GM12878 (cell line): ENCODE measurements at regions not wholly inside any gene's neighbourhood (a gene's known extent, or its start where the extent isn't known, plus 50 kb on each side); places are given as distances from the start of the nearest gene placed in this dataset.

Experiments
- ATAC-seq: fragments of 200-7000 bp; cut with Tn5 transposase; 3 replicates; pipeline ENCODE4 v1.9.1; 2020; ENCODE audit warnings: mild to moderate bottlenecking, moderate library complexity
- BruUV-seq: library from RNA; stranded (reverse); fragments of 400-500 nt; replicated peaks from 2 replicates; lab custom pipeline; 2021; lab: Mats Ljungman, UMichigan
- CTCF ChIA-PET: fragments of 300-600 bp; sonication (Branson Sonifier 250); formaldehyde crosslinking; extraction: SDS; loops from one replicate; lab custom pipeline; 2021; ENCODE audit warnings: inconsistent platforms; lab: Yijun Ruan, JAX
- POLR2A ChIA-PET: fragments of 350-600 bp; formaldehyde crosslinking; extraction: SDS; loops from one replicate; lab custom pipeline; 2021; ENCODE audit warnings: inconsistent platforms; lab: Charles Lee
- RAD21 ChIA-PET: fragments of 300-600 bp; sonication (Branson Sonifier 250); formaldehyde crosslinking; loops from one replicate; lab custom pipeline; 2023; ENCODE audit warnings: antibody characterized with exemption; ENCODE audit not compliant: unreplicated experiment; lab: Charles Lee
- SMC1A ChIA-PET: fragments of 300-600 bp; sonication (Branson Sonifier 250); formaldehyde crosslinking; loops from one replicate; lab custom pipeline; 2023; ENCODE audit not compliant: unreplicated experiment, uncharacterized antibody; lab: Charles Lee
- DNase-seq: peaks from one replicate; pipeline ENCODE4 v3.0.0-alpha.2; 2011; ENCODE audit warnings: low read depth, low spot score
- FAIRE-seq: peaks from 3 replicates; lab custom pipeline; 2011; peaks lifted over from hg19 to GRCh38; lab: Jason Lieb, UNC
- H2AFZ ChIP-seq: 2 replicates; pipeline ENCODE4 v1.6.0; 2011; ENCODE audit warnings: low read depth, low read length, control low read depth; ENCODE audit not compliant: control insufficient read depth
- H3K27ac ChIP-seq: 2 replicates; pipeline ENCODE4 v1.5.1; 2011; ENCODE audit warnings: control low read depth; ENCODE audit not compliant: control insufficient read depth, insufficient read depth
- H3K27me3 ChIP-seq, 2 experiments: replicated peaks in 1 of 2; 2 replicates each; pipeline versions ENCODE4 v1.6.0 to v1.6.1; 2011; ENCODE audit warnings: low read length in 1 of 2; ENCODE audit not compliant: control insufficient read depth in 2 of 2, insufficient read depth in 2 of 2
- H3K36me3 ChIP-seq, 2 experiments: 2 replicates each; pipeline ENCODE4 v1.5.1; 2011; ENCODE audit warnings: low read length in 1 of 2; ENCODE audit not compliant: control insufficient read depth in 2 of 2, insufficient read depth in 2 of 2
- H3K4me1 ChIP-seq: 2 replicates; pipeline ENCODE4 v1.6.1; 2011; ENCODE audit warnings: mild to moderate bottlenecking, low read length, moderate library complexity, mixed read lengths; ENCODE audit not compliant: control insufficient read depth, insufficient read depth
- H3K4me2 ChIP-seq: 2 replicates; pipeline ENCODE4 v1.6.0; 2011; ENCODE audit warnings: control low read depth; ENCODE audit not compliant: control insufficient read depth, insufficient read depth
- H3K4me3 ChIP-seq: fragments of 200-600 bp; sonication (generic); 2 replicates; pipeline ENCODE4 v1.5.1; 2016
- H3K79me2 ChIP-seq: 2 replicates; pipeline ENCODE4 v1.6.0; 2011; ENCODE audit warnings: low read length; ENCODE audit not compliant: control insufficient read depth, insufficient read depth
- H3K9ac ChIP-seq: 2 replicates; pipeline ENCODE4 v1.8.0; 2011; ENCODE audit warnings: low read length, control low read depth, mixed read lengths; ENCODE audit not compliant: control insufficient read depth, insufficient read depth
- H3K9me3 ChIP-seq: replicated peaks from 3 replicates; pipeline ENCODE4 v1.5.1; 2011; ENCODE audit warnings: mild to moderate bottlenecking, low read length; ENCODE audit not compliant: control insufficient read depth, insufficient read depth
- H4K20me1 ChIP-seq: 2 replicates; pipeline ENCODE4 v1.6.0; 2011; ENCODE audit not compliant: control insufficient read depth, insufficient read depth
- CHD4 ChIP-seq: fragments of 200-600 bp; sonication (generic); IDR thresholded peaks from 2 replicates; pipeline ENCODE4 v1.6.1; 2016; ENCODE audit warnings: mild to moderate bottlenecking
- E2F8 ChIP-seq: fragments of 450-650 bp; IDR thresholded peaks from 2 replicates; pipeline ENCODE4 v1.6.1; 2018; ENCODE audit warnings: mild to moderate bottlenecking, low read depth, moderate library complexity; ENCODE audit not compliant: partially characterized antibody
- MEF2B ChIP-seq: fragments of 450-650 bp; IDR thresholded peaks from 2 replicates; pipeline ENCODE4 v1.6.1; 2018; ENCODE audit warnings: mild to moderate bottlenecking, moderate library complexity; ENCODE audit not compliant: partially characterized antibody, poor library complexity, severe bottlenecking
- MYC ChIP-seq: IDR thresholded peaks from 2 replicates; pipeline ENCODE4 v1.6.1; 2011; ENCODE audit warnings: mild to moderate bottlenecking, low read length, moderate library complexity, inconsistent platforms; ENCODE audit not compliant: insufficient read depth, insufficient replicate concordance, insufficient read length, severe bottlenecking
- SRF ChIP-seq, 2 experiments: IDR thresholded peaks; 2 replicates each; pipeline ENCODE4 v1.6.1; 2011; ENCODE audit warnings: low read depth in 2 of 2, low read length in 2 of 2, mild to moderate bottlenecking in 1 of 2, moderate library complexity in 1 of 2
- TARDBP ChIP-seq: IDR thresholded peaks from 2 replicates; pipeline ENCODE4 v1.6.1; 2016; ENCODE audit warnings: borderline replicate concordance
- ZNF217 ChIP-seq: fragments of 450-650 bp; IDR thresholded peaks from 2 replicates; pipeline ENCODE4 v1.6.1; 2017; ENCODE audit warnings: antibody characterized with exemption, mild to moderate bottlenecking
- WGBS: methylation state at CpG from one replicate; pipeline ENCODE4 v1.1.6; 2016; ENCODE audit warnings: low lambda C conversion rate; ENCODE audit not compliant: insufficient replicate concordance, insufficient coverage; ENCODE audit errors: missing lambda C conversion rate; 5-methylcytosine and 5-hydroxymethylcytosine counted together
- in situ Hi-C: fragments of 300-500 bp; cut with MboI; formaldehyde crosslinking; loops from 9 replicates; pipeline ENCODE4 v1.14.3; 2018; ENCODE audit warnings: mixed read lengths
- intact Hi-C: fragments of 100-400 bp; cut with micrococcal nuclease; formaldehyde crosslinking; loops from one replicate; pipeline ENCODE4 v1.14.2; 2022; ENCODE audit not compliant: unreplicated experiment

GRCh38 chr6:169142538-169142844 is 111.2 kb downstream of the THBS2 start:
- no peaks in the 10 kb centered on the region for H3K27me3 ChIP-seq
- H3K9me3 ChIP-seq, result no peaks in the 10 kb centered on the region; the same call in 2 of the 3 replicates
- H3K4me3 ChIP-seq, result no peak overlapping the region
- ATAC-seq (no peak), DNase-seq (no peak)
- no peak overlapping the region for H3K27ac ChIP-seq
- no peak overlapping the region for H3K4me2 ChIP-seq
- H3K9ac ChIP-seq, result no peak overlapping the region
- BruUV-seq, result no TSS peak
- intact Hi-C loops, result no loop called here
- no peak overlapping the region for H2AFZ ChIP-seq
- CTCF ChIA-PET, result no interaction called here
- RAD21 ChIA-PET, result no interaction called here
- WGBS, result 38% methylated on average over 8 of the region's 8 CpGs
- no peaks in the 10 kb centered on the region for H3K36me3 ChIP-seq
- POLR2A ChIA-PET, result no interaction called here
- no peaks in the 10 kb centered on the region for H3K79me2 ChIP-seq
- in situ Hi-C loops, result no loop called here
- SMC1A ChIA-PET, result no interaction called here
- TF ChIP-seq ZNF217, result no peak
- TF ChIP-seq, all 136 proteins: peak for 0
- H4K20me1 ChIP-seq, result no peaks in the 10 kb centered on the region
- H3K4me1 ChIP-seq, result no peaks in the 10 kb centered on the region
- no peak for FAIRE-seq

- CTCF ChIA-PET, result no interaction called here
Observed at GRCh38 chr6:169141671-169142537, 111.7 kb downstream of the THBS2 start.

More at GRCh38 chr6:169141671-169142537, 111.7 kb downstream of the THBS2 start:
- 25% methylated on average over 18 of the region's 18 CpGs for WGBS
- TF ChIP-seq SRF (IDR thresholded peaks at IDR 0.05; ENCODE audit: low read depth in 2 of 2, low read length in 2 of 2) (no peak), MYC (no peak), TARDBP (no peak), MEF2B (no peak), E2F8 (no peak), CHD4 (no peak)
- TF ChIP-seq, all 136 proteins: peak for 0
- Histone ChIP-seq H3K4me2 (no peak overlapping the region), H4K20me1 (no peaks in the 10 kb centered on the region), H3K27me3 (no peaks in the 10 kb centered on the region), H2AFZ (no peak overlapping the region), H3K9me3 (no peaks in the 10 kb centered on the region; the same call in 2 of the 3 replicates), H3K4me1 (no peaks in the 10 kb centered on the region), H3K27ac (no peak overlapping the region), H3K4me3 (no peak overlapping the region), H3K79me2 (no peaks in the 10 kb centered on the region), H3K36me3 (no peaks in the 10 kb centered on the region), H3K9ac (no peak overlapping the region)
- in situ Hi-C loops (no loop called here), intact Hi-C loops (no loop called here)
- POLR2A ChIA-PET, result no interaction called here
- RAD21 ChIA-PET, result no interaction called here
- no peak for DNase-seq
- FAIRE-seq, result no peak
- SMC1A ChIA-PET, result no interaction called here
- no peak for ATAC-seq
- no TSS peak for BruUV-seq
